ENCODE measurements at regions not wholly inside any gene's neighbourhood (a gene's known extent, or its start where the extent isn't known, plus 50 kb on each side); places are given as distances from the start of the nearest gene placed in this dataset.

GRCh38 chr12:29044799-29045198 lies 104.3 kb upstream of the FAR2 start:
- no peak for DNase-seq (ENCODE audit: low read depth, low spot score)
- H3K4me3 ChIP-seq (ENCODE audit: low read length), result no peak overlapping the region

GRCh38 chr12:29048787-29049186 lies 100.3 kb upstream of the FAR2 start:
- H3K4me3 ChIP-seq (ENCODE audit: low read length), result no peak overlapping the region
- no peak for DNase-seq (ENCODE audit: low read depth, low spot score)

GRCh38 chr12:29050503-29050902 lies 98.6 kb upstream of the FAR2 start:
- H3K4me3 ChIP-seq (ENCODE audit: low read length), result no peak overlapping the region
- DNase-seq (ENCODE audit: low read depth, low spot score), result no peak

GRCh38 chr12:29051221-29051620 lies 97.9 kb upstream of the FAR2 start:
- no peak overlapping the region for H3K4me3 ChIP-seq (ENCODE audit: low read length)
- DNase-seq (ENCODE audit: low read depth, low spot score), result no peak

GRCh38 chr12:29053567-29053966 lies 95.5 kb upstream of the FAR2 start:
- no peak overlapping the region for H3K4me3 ChIP-seq (ENCODE audit: low read length)
- DNase-seq (ENCODE audit: low read depth, low spot score), result peak; percentile 42

- DNase-seq (ENCODE audit: low read depth, low spot score), result no peak
- no peak overlapping the region for H3K4me3 ChIP-seq (ENCODE audit: low read length)
Observed at GRCh38 chr12:29054858-29055663, 94.0 kb upstream of the FAR2 start.

- DNase-seq (ENCODE audit: low read depth, low spot score), result no peak
- H3K4me3 ChIP-seq (ENCODE audit: low read length), result no peak overlapping the region
Observed at GRCh38 chr12:29066011-29066588, 83.0 kb upstream of the FAR2 start.

GRCh38 chr12:29067430-29067829 lies 81.6 kb upstream of the FAR2 start:
- no peak for DNase-seq (ENCODE audit: low read depth, low spot score)
- no peak overlapping the region for H3K4me3 ChIP-seq (ENCODE audit: low read length)

- DNase-seq (ENCODE audit: low read depth, low spot score), result no peak
- no peak overlapping the region for H3K4me3 ChIP-seq (ENCODE audit: low read length)
Observed at GRCh38 chr12:29070309-29070708, 78.8 kb upstream of the FAR2 start.

- no peak for DNase-seq (ENCODE audit: low read depth, low spot score)
Observed at GRCh38 chr12:29071099-29071498, 78.0 kb upstream of the FAR2 start.

GRCh38 chr12:29072631-29073030 lies 76.4 kb upstream of the FAR2 start:
- DNase-seq (ENCODE audit: low read depth, low spot score), result no peak
- no peak overlapping the region for H3K4me3 ChIP-seq (ENCODE audit: low read length)

More at GRCh38 chr12:29071099-29071498, 78.0 kb upstream of the FAR2 start:
- H3K4me3 ChIP-seq (ENCODE audit: low read length), result no peak overlapping the region

- H3K4me3 ChIP-seq (ENCODE audit: low read length), result no peak overlapping the region
- DNase-seq (ENCODE audit: low read depth, low spot score), result peak; percentile 41
Observed at GRCh38 chr12:29073631-29074239, 75.3 kb upstream of the FAR2 start.

- no peak overlapping the region for H3K4me3 ChIP-seq (ENCODE audit: low read length)
- no peak for DNase-seq (ENCODE audit: low read depth, low spot score)
Observed at GRCh38 chr12:29081101-29081500, 68.0 kb upstream of the FAR2 start.

GRCh38 chr12:29082522-29082921 lies 66.6 kb upstream of the FAR2 start:
- no peak for DNase-seq (ENCODE audit: low read depth, low spot score)
- H3K4me3 ChIP-seq (ENCODE audit: low read length), result no peak overlapping the region

GRCh38 chr12:29086325-29087271 lies 62.5 kb upstream of the FAR2 start:
- DNase-seq (ENCODE audit: low read depth, low spot score), result no peak
- no peak overlapping the region for H3K4me3 ChIP-seq (ENCODE audit: low read length)

- DNase-seq (ENCODE audit: low read depth, low spot score), result peak; percentile 17
- no peak overlapping the region for H3K4me3 ChIP-seq (ENCODE audit: low read length)
Observed at GRCh38 chr12:29088611-29089219, 60.4 kb upstream of the FAR2 start.
